ENCODE measurements at regions not wholly inside any gene's neighbourhood (a gene's known extent, or its start where the extent isn't known, plus 50 kb on each side); places are given as distances from the start of the nearest gene placed in this dataset.
"Not testable (repeated sequence)": the region's sequence is repeated elsewhere in the genome, so short reads cannot be mapped to it uniquely, and the experiment has no call there.

- Histone ChIP-seq H3K9me3 (no peaks in the 10 kb centered on the region), H3K4me2 (no peak overlapping the region), H3K27ac (no peak overlapping the region), H3K4me3 (no peak overlapping the region), H3K4me1 (no peaks in the 10 kb centered on the region)
- TF ChIP-seq FOSB (CRISPR knock-in tag; IDR thresholded peaks at IDR 0.05) (no peak), SMC3 (IDR thresholded peaks at IDR 0.05) (no peak), TP53 (CRISPR knock-in tag; IDR thresholded peaks at IDR 0.05) (no peak), MAFK (IDR thresholded peaks at IDR 0.05; ENCODE audit: partially characterized antibody) (no peak), ELK1 (IDR thresholded peaks at IDR 0.05; ENCODE audit: low read depth, low read length) (no peak), PBX3 (IDR thresholded peaks at IDR 0.05) (no peak), EP300 (IDR thresholded peaks at IDR 0.05) (no peak), BCL3 (IDR thresholded peaks at IDR 0.05) (no peak), RARB (CRISPR knock-in tag; IDR thresholded peaks at IDR 0.05) (no peak), JUN (IDR thresholded peaks at IDR 0.05) (no peak), HOXA7 (CRISPR knock-in tag; IDR thresholded peaks at IDR 0.05) (no peak), BHLHE40 (IDR thresholded peaks at IDR 0.05; ENCODE audit: low read depth, low read length) (no peak), KDM5A (IDR thresholded peaks at IDR 0.05) (no peak)
- ChIA-PET CTCF (no interaction called here), POLR2A (no interaction called here)
- FAIRE-seq, result no peak
- DNase-seq (ENCODE audit: low read depth in 1 of 2, low spot score in 1 of 2), result no peak
- ATAC-seq, result no peak
These were observed 189.8 kb downstream of the JRKL start for GRCh38 chr11:96579656-96580055.

- no peak for TF ChIP-seq E2F6 (IDR thresholded peaks at IDR 0.05; ENCODE audit: borderline replicate concordance, low read depth)
- no peak for TF ChIP-seq RARB (CRISPR knock-in tag; IDR thresholded peaks at IDR 0.05)
- no peak for TF ChIP-seq TP53 (CRISPR knock-in tag; IDR thresholded peaks at IDR 0.05)
- no peak for TF ChIP-seq CBX8 (IDR thresholded peaks at IDR 0.05)
- no peak for TF ChIP-seq ZNF302 (CRISPR knock-in tag; IDR thresholded peaks at IDR 0.05)
- TF ChIP-seq REST (IDR thresholded peaks at IDR 0.05), result no peak
- no peak for TF ChIP-seq PHF8 (IDR thresholded peaks at IDR 0.05; ENCODE audit: borderline replicate concordance, low read depth)
- TF ChIP-seq RCOR1 (IDR thresholded peaks at IDR 0.05; ENCODE audit: low read depth, low read length), result no peak
- no peak for TF ChIP-seq RNF2 (IDR thresholded peaks at IDR 0.05; ENCODE audit: borderline replicate concordance, low read depth)
- no peak for TF ChIP-seq FOSL2 (IDR thresholded peaks at IDR 0.05)
- no peak for TF ChIP-seq FOSL2 (CRISPR knock-in tag; IDR thresholded peaks at IDR 0.05)
- no peak for TF ChIP-seq MAX (IDR thresholded peaks at IDR 0.05)
- no peak for TF ChIP-seq KDM5A (IDR thresholded peaks at IDR 0.05)
- no peak for TF ChIP-seq SMC3 (IDR thresholded peaks at IDR 0.05)
- TF ChIP-seq ATOH8 (CRISPR knock-in tag; IDR thresholded peaks at IDR 0.05; ENCODE audit: low read depth), result no peak
- FAIRE-seq, result no peak
- Histone ChIP-seq H3K4me1 (no peaks in the 10 kb centered on the region), H3K9me3 (no peaks in the 10 kb centered on the region), H3K4me2 (no peak overlapping the region), H3K4me3 (no peak overlapping the region), H3K27ac (no peak overlapping the region)
- ChIA-PET POLR2A (no interaction called here), CTCF (no interaction called here)
- 32% methylated on average over 5 of the region's 5 CpGs for WGBS (ENCODE audit: missing lambda C conversion rate)
- DNase-seq (ENCODE audit: low read depth in 1 of 2, low spot score in 1 of 2), result no peak
- ATAC-seq, result no peak
These were observed 190.7 kb downstream of the JRKL start for GRCh38 chr11:96580476-96581040.

- ATAC-seq; H3K27ac ChIP-seq; H3K4me3 ChIP-seq; H3K4me2 ChIP-seq; CTCF ChIA-PET; H3K9me3 ChIP-seq; FAIRE-seq; DNase-seq (ENCODE audit: low read depth in 1 of 2, low spot score in 1 of 2); POLR2A ChIA-PET; H3K4me1 ChIP-seq: not testable (repeated sequence)
- 40% methylated on average over 2 of the region's 2 CpGs for WGBS (ENCODE audit: missing lambda C conversion rate)
These were observed 196.4 kb downstream of the JRKL start for GRCh38 chr11:96585944-96586880.

All from A549 (cell line).